Stimulated activated naive B cell treated with anti-CD40 and anti-IgM and Interleukin-4, amounts not matched to agents 10 μg/mL and 1 μg/mL and 100 μg/mL, for 72 hours (primary cell): ENCODE measurements at regions not wholly inside any gene's neighbourhood (a gene's known extent, or its start where the extent isn't known, plus 50 kb on each side); places are given as distances from the start of the nearest gene placed in this dataset.
"Not testable (repeated sequence)": the region's sequence is repeated elsewhere in the genome, so short reads cannot be mapped to it uniquely, and the experiment has no call there.

Source experiments
- ATAC-seq, 2 donors: fragments of 150-1000 bp; cut with Tn5 transposase; replicated peaks; 2 replicates each; pipeline ENCODE4 v1.10.0; 2021; ENCODE audit warnings: moderate library complexity in 1 of 2
- DNase-seq: peaks from one replicate; pipeline ENCODE4 v3.0.0; 2021
- H3K27ac Mint-ChIP-seq: one replicate; pipeline ENCODE4 v1.8.0; 2022; ENCODE audit warnings: mild to moderate bottlenecking, mixed read lengths
- H3K27me3 Mint-ChIP-seq, 2 donors: one replicate each; pipeline ENCODE4 v1.8.0; 2022; ENCODE audit warnings: mixed read lengths in 2 of 2
- H3K36me3 Mint-ChIP-seq, 2 donors: one replicate each; pipeline ENCODE4 v1.8.0; 2022; ENCODE audit warnings: mixed read lengths in 2 of 2, mild to moderate bottlenecking in 1 of 2
- H3K4me1 Mint-ChIP-seq, 2 donors: one replicate each; pipeline ENCODE4 v1.8.0; 2022; ENCODE audit warnings: mixed read lengths in 2 of 2, mild to moderate bottlenecking in 1 of 2
- H3K4me3 Mint-ChIP-seq, 2 donors: one replicate each; pipeline ENCODE4 v1.8.0; 2022; ENCODE audit warnings: mild to moderate bottlenecking in 2 of 2, mixed read lengths in 2 of 2, moderate library complexity in 1 of 2
- H3K9me3 Mint-ChIP-seq, 2 donors: one replicate each; pipeline ENCODE4 v1.8.0; 2022; ENCODE audit warnings: mixed read lengths in 2 of 2, mild to moderate bottlenecking in 1 of 2

DNA sequence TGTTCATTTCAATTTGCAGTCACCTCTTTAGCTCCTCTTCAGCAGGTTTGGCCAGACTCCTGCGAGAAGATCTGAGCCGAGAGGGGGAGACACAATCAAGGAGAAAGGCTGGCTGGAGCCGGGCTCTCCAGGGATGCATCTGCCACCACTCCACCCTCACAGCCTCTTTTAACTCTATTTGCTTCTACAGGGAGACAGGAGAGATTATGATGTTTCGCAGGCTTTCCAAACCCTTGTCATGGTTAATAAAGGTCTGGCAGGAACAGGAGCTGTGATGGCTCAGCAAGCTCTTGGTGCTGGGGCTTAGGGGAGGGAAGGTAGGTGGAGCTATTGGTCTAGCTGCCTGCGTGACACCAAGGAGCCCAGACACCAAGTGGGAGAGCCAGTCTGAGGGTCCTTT is 448.1 kb upstream of the PODXL start:
- ATAC-seq, result no peak
- H3K36me3 Mint-ChIP-seq, result peaks cover 0 to 3% of the 10 kb centered on the region in 2 donors
- no peaks in the 10 kb centered on the region for H3K27me3 Mint-ChIP-seq
- no peaks in the 10 kb centered on the region for H3K4me1 Mint-ChIP-seq
- DNase-seq, result no peak
- no peak overlapping the region for H3K27ac Mint-ChIP-seq
- peaks cover 4 to 7% of the 10 kb centered on the region in 2 donors for H3K9me3 Mint-ChIP-seq
- H3K4me3 Mint-ChIP-seq, result no peak overlapping the region

GRCh38 chr7:132002343-132002968 is 446.0 kb upstream of the PODXL start:
- Mint-ChIP-seq H3K36me3 (no peaks in the 10 kb centered on the region), H3K27ac (no peak overlapping the region), H3K4me1 (no peaks in the 10 kb centered on the region), H3K9me3 (no peaks in the 10 kb centered on the region), H3K4me3 (no peak overlapping the region), H3K27me3 (no peaks in the 10 kb centered on the region)
- no peak for DNase-seq
- no peak for ATAC-seq

DNA sequence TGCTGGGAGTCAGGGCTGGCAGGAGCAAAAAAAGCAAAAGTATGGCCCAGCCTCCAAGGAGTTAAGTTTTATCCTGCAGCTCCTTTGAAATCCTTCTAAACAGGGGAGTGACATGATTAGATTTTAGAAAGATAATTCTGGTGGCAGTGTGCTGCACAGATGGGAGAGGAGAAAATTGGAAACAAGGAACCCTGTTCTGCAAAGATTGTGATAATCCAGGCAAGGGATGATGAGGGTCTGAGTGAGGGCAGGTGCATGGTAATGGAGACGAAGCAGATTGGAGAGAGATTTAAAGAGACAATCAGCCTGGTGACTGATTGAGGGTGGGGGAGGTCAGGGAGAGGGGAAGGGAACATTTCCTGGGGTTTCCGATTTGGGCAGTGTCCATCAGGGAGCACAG is 444.7 kb upstream of the PODXL start:
- DNase-seq (no peak), ATAC-seq (no peak)
- H3K4me1 Mint-ChIP-seq, result no peaks in the 10 kb centered on the region
- H3K4me3 Mint-ChIP-seq, result no peak overlapping the region
- no peak overlapping the region for H3K27ac Mint-ChIP-seq
- H3K36me3 Mint-ChIP-seq, result no peaks in the 10 kb centered on the region
- no peaks in the 10 kb centered on the region for H3K27me3 Mint-ChIP-seq
- H3K9me3 Mint-ChIP-seq, result no peaks in the 10 kb centered on the region

DNA sequence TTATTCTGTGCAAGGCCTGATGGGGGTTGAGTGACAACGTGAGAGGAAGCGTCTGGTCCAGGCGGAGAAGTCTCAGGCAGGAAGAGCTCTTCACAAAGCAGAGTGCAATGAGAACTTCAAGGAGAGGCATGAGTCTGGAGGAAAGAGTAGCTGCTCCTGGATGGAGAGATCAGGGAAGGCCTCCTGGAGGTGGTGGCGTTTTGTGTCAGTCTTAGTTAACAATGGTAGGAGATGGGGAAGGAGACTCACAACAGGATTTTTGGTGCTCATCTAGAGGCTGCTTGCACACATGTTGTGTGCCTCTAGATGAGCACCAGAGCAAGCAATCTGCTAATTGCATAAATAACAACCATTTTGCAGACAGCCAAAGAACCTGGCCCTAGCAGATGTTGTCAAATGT is 442.8 kb upstream of the PODXL start:
- DNase-seq, result no peak
- Mint-ChIP-seq H3K9me3 (no peaks in the 10 kb centered on the region), H3K4me3 (no peak overlapping the region)

GRCh38 chr7:131995324-131995723 is 438.9 kb upstream of the PODXL start:
- peaks cover 6 to 7% of the 10 kb centered on the region in 2 donors for H3K9me3 Mint-ChIP-seq
- ATAC-seq (no peak), DNase-seq (no peak)
- no peak overlapping the region for H3K27ac Mint-ChIP-seq
- peaks cover 6% of the 10 kb centered on the region in 2 donors for H3K27me3 Mint-ChIP-seq
- H3K4me3 Mint-ChIP-seq, result no peak overlapping the region
- H3K36me3 Mint-ChIP-seq, result no peaks in the 10 kb centered on the region
- H3K4me1 Mint-ChIP-seq, result no peaks in the 10 kb centered on the region

More for the DNA sequence above, 442.8 kb upstream of the PODXL start:
- no peak for ATAC-seq
- Mint-ChIP-seq H3K27me3 (no peaks in the 10 kb centered on the region), H3K27ac (no peak overlapping the region), H3K36me3 (no peaks in the 10 kb centered on the region), H3K4me1 (no peaks in the 10 kb centered on the region)

GRCh38 chr7:131981069-131981468 is 424.6 kb upstream of the PODXL start:
- H3K27me3 Mint-ChIP-seq, H3K4me3 Mint-ChIP-seq, H3K9me3 Mint-ChIP-seq, DNase-seq, H3K27ac Mint-ChIP-seq, H3K4me1 Mint-ChIP-seq, ATAC-seq, H3K36me3 Mint-ChIP-seq: not testable (repeated sequence)

DNA sequence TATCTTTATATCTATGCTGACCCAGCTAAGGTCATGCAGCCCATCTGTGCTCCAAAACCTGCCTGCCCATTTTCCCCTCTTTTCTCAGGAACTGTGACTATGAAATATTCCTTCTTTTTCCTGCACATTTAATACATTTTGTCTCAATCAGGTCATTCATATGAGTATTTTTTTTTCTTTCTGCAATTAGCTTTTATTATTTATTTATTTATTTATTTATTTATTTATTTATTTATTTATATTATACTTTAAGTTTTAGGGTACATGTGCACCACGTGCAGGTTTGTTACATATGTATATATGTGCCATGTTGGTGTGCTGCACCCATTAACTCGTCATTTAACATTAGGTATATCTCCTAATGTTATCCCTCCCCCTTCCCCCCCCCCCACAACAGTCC is 421.7 kb upstream of the PODXL start:
- not testable (repeated sequence) for DNase-seq, H3K9me3 Mint-ChIP-seq, H3K4me1 Mint-ChIP-seq, H3K27ac Mint-ChIP-seq, H3K4me3 Mint-ChIP-seq, H3K36me3 Mint-ChIP-seq, H3K27me3 Mint-ChIP-seq, ATAC-seq

DNA sequence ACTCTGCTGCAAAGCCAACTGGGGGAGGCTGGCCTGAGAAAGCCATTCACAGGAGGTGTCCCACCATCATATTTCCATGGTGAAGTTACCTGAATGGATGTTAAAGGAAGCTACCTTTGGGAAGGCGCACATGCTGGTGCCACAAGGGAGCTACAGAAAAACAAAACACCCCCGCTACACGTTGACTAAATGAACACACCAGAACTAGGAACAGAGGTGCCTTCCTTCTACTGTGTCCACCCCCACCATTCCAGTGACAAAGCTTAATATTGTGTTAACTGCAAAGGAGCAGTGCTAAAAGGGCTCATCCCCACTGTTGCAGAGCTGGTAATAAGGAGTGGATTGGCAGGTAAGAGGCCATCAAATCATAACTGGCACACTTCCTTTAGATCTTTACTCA is 420.0 kb upstream of the PODXL start:
- ATAC-seq (no peak), DNase-seq (no peak)
- Mint-ChIP-seq H3K27me3 (peaks cover 0 to under 1% of the 10 kb centered on the region in 2 donors), H3K4me1 (no peaks in the 10 kb centered on the region), H3K27ac (no peak overlapping the region), H3K9me3 (peaks cover 0 to 4% of the 10 kb centered on the region in 2 donors), H3K36me3 (no peaks in the 10 kb centered on the region), H3K4me3 (no peak overlapping the region)

DNA sequence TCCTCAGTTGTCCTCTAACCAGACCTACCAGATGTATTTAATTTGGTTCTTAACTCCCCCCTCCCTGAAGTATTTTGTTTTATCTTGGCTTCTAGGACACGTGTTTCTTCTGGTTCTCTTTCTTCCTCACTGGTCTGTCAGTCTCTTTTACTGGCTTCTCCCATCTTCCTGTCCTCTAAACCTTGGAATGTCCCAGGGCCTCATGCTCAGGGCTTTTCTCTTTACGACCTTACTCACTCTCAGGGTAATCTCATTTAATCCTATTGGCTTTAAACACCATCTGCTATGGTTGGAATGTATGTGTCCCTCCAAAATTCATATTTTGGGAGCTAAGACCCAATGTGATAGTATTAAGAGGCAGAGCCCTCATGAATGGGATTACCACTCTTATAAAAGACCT is 418.2 kb upstream of the PODXL start:
- H3K4me1 Mint-ChIP-seq, result no peaks in the 10 kb centered on the region
- no peak overlapping the region for H3K4me3 Mint-ChIP-seq
- DNase-seq, result no peak
- no peaks in the 10 kb centered on the region for H3K36me3 Mint-ChIP-seq
- H3K27ac Mint-ChIP-seq, result no peak overlapping the region
- no peaks in the 10 kb centered on the region for H3K27me3 Mint-ChIP-seq
- peaks cover 0 to 4% of the 10 kb centered on the region in 2 donors for H3K9me3 Mint-ChIP-seq
- ATAC-seq, result no peak

GRCh38 chr7:131972251-131972650 is 415.8 kb upstream of the PODXL start:
- ATAC-seq, result no peak
- Mint-ChIP-seq H3K9me3 (peaks cover 0 to under 1% of the 10 kb centered on the region in 2 donors), H3K27me3 (no peaks in the 10 kb centered on the region)

DNA sequence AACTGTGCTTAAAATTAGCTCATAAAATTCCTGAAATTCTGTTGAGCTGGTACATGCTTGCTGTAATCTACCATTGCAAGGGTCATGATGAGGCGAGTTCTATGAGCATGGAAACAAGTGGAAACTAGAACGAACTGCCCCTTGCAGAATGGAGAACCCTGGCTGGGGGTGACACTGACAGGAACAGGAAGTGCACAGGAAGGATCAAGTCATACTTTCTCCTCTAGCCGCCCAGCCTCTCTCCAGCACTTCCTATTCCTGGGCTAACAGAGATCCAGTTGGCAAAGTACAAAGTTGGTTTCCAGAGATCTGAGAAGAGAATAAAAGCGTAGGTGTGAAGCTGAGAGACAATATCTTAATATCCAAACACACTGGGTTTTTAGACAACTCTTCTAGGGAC is 414.2 kb upstream of the PODXL start:
- ATAC-seq, result no peak
- Mint-ChIP-seq H3K27ac (no peak overlapping the region), H3K4me1 (no peaks in the 10 kb centered on the region), H3K9me3 (no peaks in the 10 kb centered on the region), H3K36me3 (no peaks in the 10 kb centered on the region), H3K27me3 (peaks cover 0 to 3% of the 10 kb centered on the region in 2 donors), H3K4me3 (no peak overlapping the region)
- no peak for DNase-seq

More at GRCh38 chr7:131972251-131972650, 415.8 kb upstream of the PODXL start:
- H3K36me3 Mint-ChIP-seq, result no peaks in the 10 kb centered on the region
- no peak overlapping the region for H3K27ac Mint-ChIP-seq
- no peak for DNase-seq
- H3K4me1 Mint-ChIP-seq, result no peaks in the 10 kb centered on the region
- no peak overlapping the region for H3K4me3 Mint-ChIP-seq

DNA sequence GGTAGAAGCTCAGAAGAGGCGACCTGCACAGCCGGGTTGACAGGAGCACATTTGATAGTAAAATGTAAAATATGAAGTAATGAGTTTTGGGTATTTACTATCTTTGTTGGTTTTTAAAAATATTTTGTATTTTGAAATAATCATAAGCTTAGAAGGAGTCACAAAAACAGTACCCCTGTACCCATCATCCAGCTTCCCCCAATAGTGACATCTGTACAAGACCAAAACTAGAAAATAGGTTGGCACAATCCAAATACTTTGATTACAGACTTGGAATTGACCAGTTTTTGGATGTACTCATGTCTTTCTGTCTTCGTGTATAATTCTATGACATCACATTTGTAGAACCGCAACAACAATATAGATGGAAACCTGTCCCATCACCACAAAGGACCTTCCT is 413.1 kb upstream of the PODXL start:
- Mint-ChIP-seq H3K27me3 (peaks cover 0 to 4% of the 10 kb centered on the region in 2 donors), H3K4me3 (no peak overlapping the region), H3K4me1 (no peaks in the 10 kb centered on the region), H3K9me3 (no peaks in the 10 kb centered on the region), H3K27ac (no peak overlapping the region), H3K36me3 (no peaks in the 10 kb centered on the region)
- no peak for DNase-seq
- ATAC-seq, result no peak

- H3K4me1 Mint-ChIP-seq, result no peaks in the 10 kb centered on the region
- peaks cover 0 to 4% of the 10 kb centered on the region in 2 donors for H3K27me3 Mint-ChIP-seq
- no peak overlapping the region for H3K4me3 Mint-ChIP-seq
- H3K36me3 Mint-ChIP-seq, result no peaks in the 10 kb centered on the region
- no peak for ATAC-seq
- DNase-seq, result no peak
- no peaks in the 10 kb centered on the region for H3K9me3 Mint-ChIP-seq
- no peak overlapping the region for H3K27ac Mint-ChIP-seq
Measured at GRCh38 chr7:131967216-131967730, 410.8 kb upstream of the PODXL start.

- H3K27me3 Mint-ChIP-seq, result peaks cover 0 to 4% of the 10 kb centered on the region in 2 donors
- H3K36me3 Mint-ChIP-seq, result no peaks in the 10 kb centered on the region
- no peak overlapping the region for H3K4me3 Mint-ChIP-seq
- no peaks in the 10 kb centered on the region for H3K4me1 Mint-ChIP-seq
- no peaks in the 10 kb centered on the region for H3K9me3 Mint-ChIP-seq
- no peak for DNase-seq
- ATAC-seq, result no peak
- no peak overlapping the region for H3K27ac Mint-ChIP-seq
Measured at GRCh38 chr7:131964203-131964602, 407.8 kb upstream of the PODXL start.

DNA sequence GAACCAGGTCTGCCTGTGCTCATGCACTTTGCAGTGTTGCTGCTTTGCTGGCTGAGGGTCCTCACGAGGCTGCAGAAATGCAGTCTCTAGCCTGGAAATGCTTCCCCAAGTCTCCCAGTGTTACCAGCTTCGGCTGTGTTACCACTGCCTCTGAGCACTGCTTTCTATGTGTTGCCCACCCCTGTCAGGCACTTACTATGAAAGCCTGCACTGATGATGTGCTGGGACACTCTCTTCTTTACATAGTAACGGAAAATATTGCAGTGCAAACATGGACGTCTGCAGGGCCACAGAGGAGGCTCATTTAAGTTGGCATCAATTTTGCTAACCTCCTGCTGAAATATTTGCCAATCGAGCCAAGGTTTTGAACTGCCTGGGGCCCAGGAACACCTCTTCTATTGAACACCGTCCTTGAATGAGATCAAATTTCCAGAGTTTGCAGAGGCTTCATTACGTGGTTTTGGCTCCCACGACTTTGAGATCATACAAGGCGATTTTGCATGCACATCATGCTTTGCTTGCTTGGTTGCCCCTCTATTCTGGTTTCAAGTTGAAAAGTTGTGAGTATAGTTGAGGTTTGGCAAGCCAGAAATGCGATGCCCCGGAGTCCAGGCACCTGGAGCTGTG is 404.7 kb upstream of the PODXL start:
- Mint-ChIP-seq H3K4me1 (no peaks in the 10 kb centered on the region), H3K9me3 (peaks cover 2 to 15% of the 10 kb centered on the region in 2 donors), H3K4me3 (no peak overlapping the region), H3K27ac (no peak overlapping the region), H3K36me3 (no peaks in the 10 kb centered on the region), H3K27me3 (peaks cover 4 to 6% of the 10 kb centered on the region in 2 donors)
- DNase-seq (no peak), ATAC-seq (no peak)
